Testis (tissue), 2 donors: ENCODE measurements at regions not wholly inside any gene's neighbourhood (a gene's known extent, or its start where the extent isn't known, plus 50 kb on each side); places are given as distances from the start of the nearest gene placed in this dataset.

Experiments
- DNase-seq: peaks from one replicate; pipeline ENCODE4 v3.0.0-alpha.2; 2019
- H3K27ac ChIP-seq, 2 donors: fragments of 200-600 bp; sonication (generic); one replicate each; pipeline ENCODE4 v1.5.1; 2019
- H3K27me3 ChIP-seq: fragments of 200-600 bp; sonication (generic); one replicate; pipeline ENCODE4 v1.5.1; 2019
- H3K36me3 ChIP-seq: fragments of 200-600 bp; sonication (generic); one replicate; pipeline ENCODE4 v1.5.1; 2017; ENCODE audit warnings: low read depth; ENCODE audit errors: missing control alignments
- H3K4me1 ChIP-seq: fragments of 200-600 bp; sonication (generic); one replicate; pipeline ENCODE4 v1.5.1; 2019
- H3K4me3 ChIP-seq, 2 donors: fragments of 200-600 bp; sonication (generic); one replicate each; pipeline ENCODE4 v1.5.1; 2017 to 2019
- H3K9me3 ChIP-seq: fragments of 200-600 bp; sonication (generic); one replicate; pipeline ENCODE4 v1.5.1; 2017
- CTCF ChIP-seq, 3 experiments: fragments of 450-650 bp in 2 of 3; fragments of 200-600 bp in 1 of 3; sonication (generic) in 1 of 3; IDR thresholded peaks; one replicate each; pipeline ENCODE4 v1.5.1; 2016 to 2019; ENCODE audit warnings: antibody characterized with exemption in 3 of 3, mild to moderate bottlenecking in 2 of 3, moderate library complexity in 1 of 3
- POLR2A ChIP-seq: fragments of 450-650 bp; IDR thresholded peaks from one replicate; pipeline ENCODE4 v1.6.1; 2017; ENCODE audit warnings: antibody characterized with exemption, mild to moderate bottlenecking, moderate library complexity
- WGBS, 2 donors: methylation state at CpG; one replicate each; pipeline ENCODE4 v1.1.5; 2018; 5-methylcytosine and 5-hydroxymethylcytosine counted together
- intact Hi-C: fragments of 100-400 bp; cut with DNase I; formaldehyde crosslinking; loops from one replicate; pipeline ENCODE4 v1.15.1; 2023; ENCODE audit warnings: low total_unique reads

- no peak for TF ChIP-seq CTCF (IDR thresholded peaks at IDR 0.05)
- TF ChIP-seq POLR2A, result no peak
- no peaks in the 10 kb centered on the region for H3K27me3 ChIP-seq
- no peaks in the 10 kb centered on the region for H3K4me1 ChIP-seq
- H3K9me3 ChIP-seq, result no peaks in the 10 kb centered on the region
- H3K27ac ChIP-seq, result no peak overlapping the region
- intact Hi-C loops, result no loop called here
- 80 to 89% methylated on average over 1 of the region's 1 CpG for WGBS, 2 donors
- DNase-seq, result no peak
- H3K36me3 ChIP-seq, result no peaks in the 10 kb centered on the region
- H3K4me3 ChIP-seq, result no peak overlapping the region
These were observed 382.1 kb downstream of the ANKRD7 start for GRCh38 chr7:118606602-118607001.

- no peak for DNase-seq
- Histone ChIP-seq H3K4me1 (no peaks in the 10 kb centered on the region), H3K27me3 (no peaks in the 10 kb centered on the region), H3K27ac (no peak overlapping the region), H3K36me3 (no peaks in the 10 kb centered on the region), H3K9me3 (no peaks in the 10 kb centered on the region), H3K4me3 (no peak overlapping the region)
- intact Hi-C loops, result no loop called here
- TF ChIP-seq CTCF (IDR thresholded peaks at IDR 0.05), result no peak
- TF ChIP-seq POLR2A, result no peak
- 90 to 91% methylated on average over 2 to 3 of the region's 3 CpGs for WGBS, 2 donors
These were observed 384.7 kb downstream of the ANKRD7 start for GRCh38 chr7:118609207-118609606.

GRCh38 chr7:118615681-118616080, 391.2 kb downstream of the ANKRD7 start:
- intact Hi-C loops, result no loop called here

GRCh38 chr7:118621810-118622360, 397.4 kb downstream of the ANKRD7 start:
- Histone ChIP-seq H3K9me3 (no peaks in the 10 kb centered on the region), H3K27me3 (no peaks in the 10 kb centered on the region), H3K4me3 (no peak overlapping the region), H3K4me1 (no peaks in the 10 kb centered on the region), H3K27ac (no peak overlapping the region), H3K36me3 (no peaks in the 10 kb centered on the region)
- no peak for TF ChIP-seq POLR2A
- no peak for TF ChIP-seq CTCF (IDR thresholded peaks at IDR 0.05)
- 87 to 94% methylated on average over 3 of the region's 3 CpGs for WGBS, 2 donors
- intact Hi-C loops, result no loop called here
- DNase-seq, result no peak

More at GRCh38 chr7:118615681-118616080, 391.2 kb downstream of the ANKRD7 start:
- Histone ChIP-seq H3K9me3 (no peaks in the 10 kb centered on the region), H3K27ac (no peak overlapping the region), H3K4me1 (no peaks in the 10 kb centered on the region), H3K27me3 (no peaks in the 10 kb centered on the region), H3K4me3 (no peak overlapping the region), H3K36me3 (no peaks in the 10 kb centered on the region)
- DNase-seq, result no peak
- TF ChIP-seq POLR2A (no peak), CTCF (IDR thresholded peaks at IDR 0.05) (no peak)
- 61 to 65% methylated on average over 4 of the region's 4 CpGs for WGBS, 2 donors

GRCh38 chr7:118626739-118627138, 402.2 kb downstream of the ANKRD7 start:
- H3K36me3 ChIP-seq, result no peaks in the 10 kb centered on the region
- TF ChIP-seq POLR2A (no peak), CTCF (IDR thresholded peaks at IDR 0.05) (no peak)
- 80 to 99% methylated on average over 4 of the region's 4 CpGs for WGBS, 2 donors
- no peaks in the 10 kb centered on the region for H3K4me1 ChIP-seq
- intact Hi-C loops, result no loop called here
- no peaks in the 10 kb centered on the region for H3K9me3 ChIP-seq
- H3K27ac ChIP-seq, result no peak overlapping the region
- no peak for DNase-seq
- no peaks in the 10 kb centered on the region for H3K27me3 ChIP-seq
- no peak overlapping the region for H3K4me3 ChIP-seq
